ENCODE measurements at regions not wholly inside any gene's neighbourhood (a gene's known extent, or its start where the extent isn't known, plus 50 kb on each side); places are given as distances from the start of the nearest gene placed in this dataset.

GRCh38 chr6:67350729-67351128 is 1284.4 kb upstream of the ADGRB3 start:
- TF ChIP-seq CTCF (IDR thresholded peaks at IDR 0.05): no peak
- TF ChIP-seq POLR2A (IDR thresholded peaks at IDR 0.05): no peak

Measured in vagina (tissue), 2 donors.